ENCODE measurements at regions not wholly inside any gene's neighbourhood (a gene's known extent, or its start where the extent isn't known, plus 50 kb on each side); places are given as distances from the start of the nearest gene placed in this dataset.

DNA sequence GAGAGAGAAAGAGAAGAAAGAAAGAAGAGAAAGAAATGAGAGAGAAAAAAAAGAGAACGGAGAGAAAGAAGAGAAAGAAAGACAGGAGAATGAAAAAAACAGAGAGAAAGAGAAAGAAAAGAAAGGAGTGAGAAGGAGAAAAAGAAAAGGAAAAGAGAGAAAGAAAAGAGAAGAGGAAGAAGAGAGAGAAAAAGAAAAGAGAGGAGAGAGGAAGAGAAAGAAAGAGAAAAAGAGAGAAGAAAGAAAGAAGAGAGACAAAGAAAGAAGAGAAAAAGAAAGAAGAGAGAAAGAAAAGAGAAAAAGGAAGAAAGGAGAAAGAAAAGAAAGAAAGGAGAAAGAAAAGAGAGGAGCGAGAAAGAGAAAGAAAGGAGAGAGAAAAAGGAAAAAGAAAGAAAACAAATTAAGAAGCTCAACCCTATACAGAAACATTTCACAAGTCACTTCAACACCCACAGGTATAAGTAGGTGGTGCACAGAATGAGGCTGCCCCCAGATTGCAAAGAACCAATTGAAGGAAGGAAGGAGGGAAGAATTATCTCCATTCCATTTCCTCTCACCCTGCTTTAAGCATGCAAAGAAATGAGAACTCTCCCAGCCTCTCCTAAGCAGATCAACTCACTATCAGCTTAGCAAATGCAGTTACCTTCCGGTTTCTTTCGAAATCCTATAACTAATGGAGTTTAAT, 98.8 kb upstream of the CACNA1A start:
- TF ChIP-seq, protein P1, sequence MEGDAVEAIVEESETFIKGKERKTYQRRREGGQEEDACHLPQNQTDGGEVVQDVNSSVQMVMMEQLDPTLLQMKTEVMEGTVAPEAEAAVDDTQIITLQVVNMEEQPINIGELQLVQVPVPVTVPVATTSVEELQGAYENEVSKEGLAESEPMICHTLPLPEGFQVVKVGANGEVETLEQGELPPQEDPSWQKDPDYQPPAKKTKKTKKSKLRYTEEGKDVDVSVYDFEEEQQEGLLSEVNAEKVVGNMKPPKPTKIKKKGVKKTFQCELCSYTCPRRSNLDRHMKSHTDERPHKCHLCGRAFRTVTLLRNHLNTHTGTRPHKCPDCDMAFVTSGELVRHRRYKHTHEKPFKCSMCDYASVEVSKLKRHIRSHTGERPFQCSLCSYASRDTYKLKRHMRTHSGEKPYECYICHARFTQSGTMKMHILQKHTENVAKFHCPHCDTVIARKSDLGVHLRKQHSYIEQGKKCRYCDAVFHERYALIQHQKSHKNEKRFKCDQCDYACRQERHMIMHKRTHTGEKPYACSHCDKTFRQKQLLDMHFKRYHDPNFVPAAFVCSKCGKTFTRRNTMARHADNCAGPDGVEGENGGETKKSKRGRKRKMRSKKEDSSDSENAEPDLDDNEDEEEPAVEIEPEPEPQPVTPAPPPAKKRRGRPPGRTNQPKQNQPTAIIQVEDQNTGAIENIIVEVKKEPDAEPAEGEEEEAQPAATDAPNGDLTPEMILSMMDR (conservative IDR thresholded peaks at IDR 0.05; ENCODE audit: low read length) = no peak
- no peak for TF ChIP-seq EZH2phosphoT487 (IDR thresholded peaks at IDR 0.05; ENCODE audit: borderline replicate concordance)
